ENCODE measurements at regions not wholly inside any gene's neighbourhood (a gene's known extent, or its start where the extent isn't known, plus 50 kb on each side); places are given as distances from the start of the nearest gene placed in this dataset.

- TF ChIP-seq EP300 (IDR thresholded peaks at IDR 0.05; ENCODE audit: borderline replicate concordance) (no peak), ZBTB7A (IDR thresholded peaks at IDR 0.05; ENCODE audit: low read depth) (no peak), TAF1 (IDR thresholded peaks at IDR 0.05; ENCODE audit: low read depth) (no peak), TEAD4 (IDR thresholded peaks at IDR 0.05) (no peak), FOXM1 (IDR thresholded peaks at IDR 0.05; ENCODE audit: borderline replicate concordance, low read depth) (no peak), REST (IDR thresholded peaks at IDR 0.05; ENCODE audit: low read depth) (no peak), MAX (IDR thresholded peaks at IDR 0.05) (no peak), YY1 (IDR thresholded peaks at IDR 0.05; ENCODE audit: low read depth) (no peak), EGR1 (IDR thresholded peaks at IDR 0.05) (no peak), NFIC (IDR thresholded peaks at IDR 0.05) (no peak)
Measured at GRCh38 chr4:64520421-64520820, 111.2 kb upstream of the TECRL start.

DNA sequence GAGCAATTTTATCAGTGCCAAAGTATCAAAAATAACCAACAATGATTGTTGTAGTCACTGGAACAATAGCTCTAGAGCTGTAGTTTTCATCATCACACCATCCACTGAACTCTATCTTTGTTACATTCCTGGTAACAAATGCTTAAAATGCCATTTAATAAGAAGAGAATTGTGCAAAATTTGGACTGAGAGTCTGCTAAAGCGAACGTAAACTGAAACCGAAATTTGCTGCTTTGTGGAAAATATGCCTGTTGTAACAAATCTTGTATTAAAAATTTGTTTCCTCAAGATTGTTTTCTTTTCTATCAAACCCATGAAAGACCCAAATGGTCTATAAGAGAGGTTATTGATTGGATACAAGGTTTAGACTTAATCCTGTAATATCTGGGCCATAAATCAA is 109.3 kb upstream of the TECRL start:
- TF ChIP-seq RAD21 (IDR thresholded peaks at IDR 0.05; ENCODE audit: low read depth): no peak
- TF ChIP-seq TEAD4 (IDR thresholded peaks at IDR 0.05): no peak
- TF ChIP-seq MAX (IDR thresholded peaks at IDR 0.05): no peak
- TF ChIP-seq CREB1 (IDR thresholded peaks at IDR 0.05; ENCODE audit: low read depth): no peak
- no peak for TF ChIP-seq REST (IDR thresholded peaks at IDR 0.05; ENCODE audit: low read depth)
- no peak for TF ChIP-seq ZBTB7A (IDR thresholded peaks at IDR 0.05; ENCODE audit: low read depth)
- TF ChIP-seq TAF1 (IDR thresholded peaks at IDR 0.05; ENCODE audit: low read depth): no peak

GRCh38 chr4:64516176-64516575 is 106.9 kb upstream of the TECRL start:
- TF ChIP-seq NFIC (IDR thresholded peaks at IDR 0.05) (no peak), RAD21 (IDR thresholded peaks at IDR 0.05; ENCODE audit: low read depth) (no peak)

- TF ChIP-seq RAD21 (IDR thresholded peaks at IDR 0.05; ENCODE audit: low read depth): no peak
- no peak for TF ChIP-seq FOXM1 (IDR thresholded peaks at IDR 0.05; ENCODE audit: borderline replicate concordance, low read depth)
- no peak for TF ChIP-seq ZBTB7A (IDR thresholded peaks at IDR 0.05; ENCODE audit: low read depth)
- TF ChIP-seq NFIC (IDR thresholded peaks at IDR 0.05): no peak
- TF ChIP-seq TEAD4 (IDR thresholded peaks at IDR 0.05): no peak
- TF ChIP-seq YY1 (IDR thresholded peaks at IDR 0.05; ENCODE audit: low read depth): no peak
- TF ChIP-seq CREB1 (IDR thresholded peaks at IDR 0.05; ENCODE audit: low read depth): no peak
Measured at GRCh38 chr4:64508089-64508488, 98.8 kb upstream of the TECRL start.

GRCh38 chr4:64503945-64504675 is 94.9 kb upstream of the TECRL start:
- TF ChIP-seq EP300 (IDR thresholded peaks at IDR 0.05; ENCODE audit: borderline replicate concordance) (no peak), RAD21 (IDR thresholded peaks at IDR 0.05; ENCODE audit: low read depth) (no peak), CREB1 (IDR thresholded peaks at IDR 0.05; ENCODE audit: low read depth) (no peak), REST (IDR thresholded peaks at IDR 0.05; ENCODE audit: low read depth) (no peak), MAX (IDR thresholded peaks at IDR 0.05) (no peak), TAF1 (IDR thresholded peaks at IDR 0.05; ENCODE audit: low read depth) (no peak), YY1 (IDR thresholded peaks at IDR 0.05; ENCODE audit: low read depth) (no peak), ZBTB7A (IDR thresholded peaks at IDR 0.05; ENCODE audit: low read depth) (no peak), TCF12 (IDR thresholded peaks at IDR 0.05; ENCODE audit: low read depth) (no peak), EGR1 (IDR thresholded peaks at IDR 0.05) (no peak), TEAD4 (IDR thresholded peaks at IDR 0.05) (no peak), CEBPB (IDR thresholded peaks at IDR 0.05) (no peak), NFIC (IDR thresholded peaks at IDR 0.05) (no peak), FOXM1 (IDR thresholded peaks at IDR 0.05; ENCODE audit: borderline replicate concordance, low read depth) (no peak)
- TF ChIP-seq, protein P1, sequence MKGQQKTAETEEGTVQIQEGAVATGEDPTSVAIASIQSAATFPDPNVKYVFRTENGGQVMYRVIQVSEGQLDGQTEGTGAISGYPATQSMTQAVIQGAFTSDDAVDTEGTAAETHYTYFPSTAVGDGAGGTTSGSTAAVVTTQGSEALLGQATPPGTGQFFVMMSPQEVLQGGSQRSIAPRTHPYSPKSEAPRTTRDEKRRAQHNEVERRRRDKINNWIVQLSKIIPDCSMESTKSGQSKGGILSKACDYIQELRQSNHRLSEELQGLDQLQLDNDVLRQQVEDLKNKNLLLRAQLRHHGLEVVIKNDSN (IDR thresholded peaks at IDR 0.05): no peak
